H1 (cell line): ENCODE measurements at regions not wholly inside any gene's neighbourhood (a gene's known extent, or its start where the extent isn't known, plus 50 kb on each side); places are given as distances from the start of the nearest gene placed in this dataset.

Source experiments
- CTCF ChIA-PET: fragments of 300-600 bp; sonication (Branson Sonifier 250); formaldehyde crosslinking; loops from one replicate; lab custom pipeline; 2021; ENCODE audit not compliant: partially characterized antibody; lab: Charles Lee
- POLR2A ChIA-PET: fragments of 300-600 bp; sonication (Branson Sonifier 250); formaldehyde crosslinking; loops from one replicate; lab custom pipeline; 2021; ENCODE audit warnings: inconsistent platforms; ENCODE audit not compliant: partially characterized antibody; lab: Charles Lee
- DNase-seq, 2 experiments: peaks; one replicate each; pipeline versions ENCODE4 v3.0.0 to v3.0.0-alpha.2; 2010 to 2022; ENCODE audit warnings: low spot score in 2 of 2, low read depth in 1 of 2, mixed read lengths in 1 of 2
- FAIRE-seq: peaks from 2 replicates; lab custom pipeline; 2011; peaks lifted over from hg19 to GRCh38; lab: Jason Lieb, UNC
- H2AFZ ChIP-seq: 2 replicates; pipeline ENCODE4 v1.8.1; 2012; ENCODE audit warnings: low read length, inconsistent platforms
- H2AK5ac ChIP-seq: 2 replicates; pipeline ENCODE4 v1.6.1; 2013; ENCODE audit warnings: low read depth, low read length
- H2BK120ac ChIP-seq: replicated peaks from 2 replicates; pipeline ENCODE3; 2013; ENCODE audit warnings: low read depth, low read length, inconsistent platforms
- H2BK12ac ChIP-seq: 2 replicates; pipeline ENCODE4 v1.6.1; 2013; ENCODE audit warnings: low read depth, low read length
- H2BK15ac ChIP-seq: 2 replicates; pipeline ENCODE4 v1.6.1; 2013; ENCODE audit warnings: low read length
- H2BK20ac ChIP-seq: 2 replicates; pipeline ENCODE4 v1.6.1; 2013; ENCODE audit warnings: low read length
- H2BK5ac ChIP-seq: 2 replicates; pipeline ENCODE4 v1.6.1; 2013; ENCODE audit warnings: low read depth, low read length
- H3K14ac ChIP-seq: 2 replicates; pipeline ENCODE4 v1.6.1; 2013; ENCODE audit warnings: inconsistent platforms; ENCODE audit not compliant: insufficient read length
- H3K18ac ChIP-seq: 2 replicates; pipeline ENCODE4 v1.6.1; 2013; ENCODE audit warnings: low read length; ENCODE audit errors: extremely low read depth
- H3K23ac ChIP-seq: 2 replicates; pipeline ENCODE4 v1.6.1; 2013; ENCODE audit warnings: inconsistent platforms; ENCODE audit not compliant: insufficient read length
- H3K23me2 ChIP-seq: 2 replicates; pipeline ENCODE4 v1.6.1; 2013; ENCODE audit warnings: low read depth, low read length
- H3K27ac ChIP-seq: 2 replicates; pipeline ENCODE4 v1.6.1; 2011; ENCODE audit warnings: low read depth, low read length, inconsistent platforms
- H3K27me3 ChIP-seq, 4 experiments: replicated peaks in 1 of 4; 1 replicate in 1 of 4; 2 replicates in 3 of 4; pipeline versions ENCODE4 v1.6.1 to v1.8.1; 2011 to 2013; ENCODE audit warnings: low read length in 3 of 4, mild to moderate bottlenecking in 3 of 4, inconsistent platforms in 2 of 4, mixed read lengths in 2 of 4, moderate library complexity in 1 of 4; ENCODE audit not compliant: control insufficient read depth in 3 of 4, insufficient read depth in 3 of 4; ENCODE audit errors: extremely low read depth in 1 of 4
- H3K36me3 ChIP-seq, 4 experiments: 2 replicates each; pipeline versions ENCODE4 v1.6.1 to v1.8.1; 2011 to 2013; ENCODE audit warnings: mild to moderate bottlenecking in 4 of 4, low read length in 3 of 4, moderate library complexity in 2 of 4, control low read depth in 1 of 4, inconsistent platforms in 1 of 4; ENCODE audit not compliant: insufficient read depth in 4 of 4, control insufficient read depth in 2 of 4
- H3K4ac ChIP-seq: replicated peaks from 2 replicates; pipeline ENCODE3; 2013; ENCODE audit warnings: low read length, low read depth, mixed read lengths, inconsistent platforms; ENCODE audit not compliant: insufficient read length
- H3K4me1 ChIP-seq, 4 experiments: replicated peaks in 1 of 4; 1 replicate in 1 of 4; 2 replicates in 3 of 4; pipeline versions ENCODE4 v1.6.1 to v1.8.1; 2011 to 2013; ENCODE audit warnings: low read length in 3 of 4, inconsistent platforms in 2 of 4, mixed read lengths in 1 of 4; ENCODE audit not compliant: insufficient read depth in 4 of 4, control insufficient read depth in 3 of 4
- H3K4me2 ChIP-seq, 2 experiments: 2 replicates each; pipeline versions ENCODE4 v1.6.1 to v1.8.1; 2011 to 2013; ENCODE audit warnings: low read depth in 2 of 2, low read length in 2 of 2, control low read depth in 1 of 2, inconsistent platforms in 1 of 2, mild to moderate bottlenecking in 1 of 2; ENCODE audit not compliant: insufficient read depth in 1 of 2
- H3K4me3 ChIP-seq, 4 experiments: fragments of 200-600, 300-600 bp in 1 of 4; sonication (generic), shearing (Covaris generic), sonication (Bioruptor Twin) in 1 of 4; 2 replicates each; pipeline versions ENCODE4 v1.5.1 to v1.8.1; 2011 to 2016; ENCODE audit warnings: low read length in 4 of 4, low read depth in 3 of 4, control low read depth in 2 of 4, inconsistent platforms in 2 of 4, mild to moderate bottlenecking in 2 of 4, mixed read lengths in 1 of 4, moderate library complexity in 1 of 4; ENCODE audit not compliant: insufficient read depth in 2 of 4; ENCODE audit errors: extremely low read depth in 1 of 4
- H3K56ac ChIP-seq: replicated peaks from 2 replicates; pipeline ENCODE3; 2013; ENCODE audit warnings: low read depth, mild to moderate bottlenecking, mixed read lengths, low read length, inconsistent platforms; ENCODE audit not compliant: insufficient read length
- H3K79me1 ChIP-seq: 2 replicates; pipeline ENCODE4 v1.6.1; 2013; ENCODE audit warnings: low read depth, low read length, control low read depth
- H3K79me2 ChIP-seq, 2 experiments: 2 replicates each; pipeline versions ENCODE4 v1.6.1 to v1.8.1; 2012 to 2013; ENCODE audit warnings: low read length in 2 of 2, mild to moderate bottlenecking in 2 of 2, inconsistent platforms in 1 of 2; ENCODE audit not compliant: insufficient read depth in 2 of 2, control insufficient read depth in 1 of 2
- H3K9ac ChIP-seq, 4 experiments: replicated peaks in 1 of 4; 1 replicate in 1 of 4; 2 replicates in 3 of 4; pipeline versions ENCODE4 v1.6.1 to v1.8.1; 2011 to 2013; ENCODE audit warnings: low read depth in 3 of 4, low read length in 3 of 4, control low read depth in 2 of 4, mild to moderate bottlenecking in 2 of 4, moderate library complexity in 2 of 4, inconsistent platforms in 1 of 4; ENCODE audit errors: extremely low read depth in 1 of 4
- H3K9me3 ChIP-seq, 2 experiments: 2 replicates each; pipeline versions ENCODE4 v1.6.1 to v1.8.1; 2012 to 2013; ENCODE audit warnings: mild to moderate bottlenecking in 2 of 2, moderate library complexity in 2 of 2, control low read depth in 1 of 2, inconsistent platforms in 1 of 2, low read depth in 1 of 2, low read length in 1 of 2, mixed read lengths in 1 of 2; ENCODE audit not compliant: insufficient read depth in 2 of 2
- H4K20me1 ChIP-seq, 2 experiments: replicated peaks in 1 of 2; 2 replicates each; pipeline versions ENCODE3 to v1.8.1; 2011 to 2013; ENCODE audit warnings: inconsistent platforms in 2 of 2, low read length in 2 of 2, mild to moderate bottlenecking in 1 of 2; ENCODE audit not compliant: insufficient read depth in 2 of 2, control insufficient read depth in 1 of 2
- H4K5ac ChIP-seq: 2 replicates; pipeline ENCODE4 v1.6.1; 2013; ENCODE audit warnings: low read length, low read depth, mixed read lengths, inconsistent platforms; ENCODE audit not compliant: insufficient read length
- H4K8ac ChIP-seq: 2 replicates; pipeline ENCODE4 v1.8.0; 2013; ENCODE audit warnings: mild to moderate bottlenecking, moderate library complexity, low read length, inconsistent platforms; ENCODE audit not compliant: insufficient read depth; ENCODE audit errors: extremely low read depth
- H4K91ac ChIP-seq: replicated peaks from 2 replicates; pipeline ENCODE3; 2013; ENCODE audit warnings: low read length, mixed read lengths, inconsistent platforms; ENCODE audit not compliant: insufficient read length
- BCL11A ChIP-seq, 2 experiments: IDR thresholded peaks; one replicate each; pipeline ENCODE4 v1.6.1; 2011; ENCODE audit warnings: low read depth in 2 of 2, low read length in 2 of 2, mild to moderate bottlenecking in 2 of 2
- CEBPB ChIP-seq: IDR thresholded peaks from 2 replicates; pipeline ENCODE4 v1.6.1; 2012; ENCODE audit warnings: low read depth, low read length
- CHD1 ChIP-seq: IDR thresholded peaks from 2 replicates; pipeline ENCODE4 v1.6.1; 2012; ENCODE audit warnings: low read depth, low read length, improper control_type of control experiment
- EP300 ChIP-seq, 2 experiments: IDR thresholded peaks; 1 replicate in 1 of 2; 2 replicates in 1 of 2; pipeline ENCODE4 v1.6.1; 2011 to 2012; ENCODE audit warnings: low read depth in 2 of 2, low read length in 2 of 2, mild to moderate bottlenecking in 2 of 2, borderline replicate concordance in 1 of 2, inconsistent platforms in 1 of 2, moderate library complexity in 1 of 2
- GABPA ChIP-seq: IDR thresholded peaks from 2 replicates; pipeline ENCODE4 v1.6.1; 2011; ENCODE audit warnings: mild to moderate bottlenecking, low read length, moderate library complexity, borderline replicate concordance; ENCODE audit not compliant: insufficient read depth
- HDAC2 ChIP-seq, 2 experiments: fragments of 300-600 bp in 1 of 2; sonication (generic) in 1 of 2; IDR thresholded peaks; 2 replicates each; pipeline ENCODE4 v1.6.1; 2011 to 2012; ENCODE audit warnings: low read depth in 2 of 2, low read length in 2 of 2, mild to moderate bottlenecking in 2 of 2, moderate library complexity in 2 of 2, borderline replicate concordance in 1 of 2, inconsistent platforms in 1 of 2
- HDAC6 ChIP-seq: IDR thresholded peaks from one replicate; pipeline ENCODE4 v1.7.1; 2012; ENCODE audit warnings: low read depth, mild to moderate bottlenecking, inconsistent platforms, low read length, moderate library complexity
- KDM5A ChIP-seq: fragments of 200-600 bp; IDR thresholded peaks from 2 replicates; pipeline ENCODE4 v1.7.1; 2012; ENCODE audit warnings: mild to moderate bottlenecking, low read length, inconsistent platforms, mixed read lengths
- NRF1 ChIP-seq: IDR thresholded peaks from 2 replicates; pipeline ENCODE4 v1.6.1; 2011; ENCODE audit warnings: mild to moderate bottlenecking, low read depth, low read length, improper control_type of control experiment
- RFX5 ChIP-seq: IDR thresholded peaks from 2 replicates; pipeline ENCODE4 v1.6.1; 2011; ENCODE audit warnings: low read depth, low read length, improper control_type of control experiment, borderline replicate concordance
- SIX5 ChIP-seq: IDR thresholded peaks from 2 replicates; pipeline ENCODE4 v1.6.1; 2011; ENCODE audit warnings: mild to moderate bottlenecking, low read depth, low read length
- SP4 ChIP-seq: IDR thresholded peaks from 2 replicates; pipeline ENCODE4 v1.6.1; 2012; ENCODE audit warnings: low read length, inconsistent platforms
- SRF ChIP-seq: IDR thresholded peaks from 2 replicates; pipeline ENCODE4 v1.6.1; 2011; ENCODE audit warnings: mild to moderate bottlenecking, low read depth, low read length, moderate library complexity
- TBP ChIP-seq: IDR thresholded peaks from 2 replicates; pipeline ENCODE4 v1.6.1; 2011; ENCODE audit warnings: low read depth, low read length, improper control_type of control experiment
- YY1 ChIP-seq: IDR thresholded peaks from 2 replicates; pipeline ENCODE4 v1.6.1; 2011; ENCODE audit warnings: low read depth, mild to moderate bottlenecking, low read length
- ZNF274 ChIP-seq: IDR thresholded peaks from 2 replicates; pipeline ENCODE4 v1.7.0; 2012; ENCODE audit warnings: low read length, borderline replicate concordance; ENCODE audit errors: extremely low read depth
- WGBS, 2 experiments: shearing (Covaris generic) in 1 of 2; methylation state at CpG; one replicate each; pipeline versions ENCODE4 v1.1.6 to v1.1.7; 2013 to 2015; ENCODE audit warnings: low lambda C conversion rate in 2 of 2, mixed read lengths in 2 of 2, inconsistent platforms in 1 of 2, low coverage in 1 of 2, missing lambda C conversion rate in 1 of 2; ENCODE audit not compliant: insufficient replicate concordance in 2 of 2, insufficient coverage in 1 of 2, insufficient read length in 1 of 2; ENCODE audit errors: extremely low coverage in 1 of 2, missing lambda C conversion rate in 1 of 2; 5-methylcytosine and 5-hydroxymethylcytosine counted together

DNA sequence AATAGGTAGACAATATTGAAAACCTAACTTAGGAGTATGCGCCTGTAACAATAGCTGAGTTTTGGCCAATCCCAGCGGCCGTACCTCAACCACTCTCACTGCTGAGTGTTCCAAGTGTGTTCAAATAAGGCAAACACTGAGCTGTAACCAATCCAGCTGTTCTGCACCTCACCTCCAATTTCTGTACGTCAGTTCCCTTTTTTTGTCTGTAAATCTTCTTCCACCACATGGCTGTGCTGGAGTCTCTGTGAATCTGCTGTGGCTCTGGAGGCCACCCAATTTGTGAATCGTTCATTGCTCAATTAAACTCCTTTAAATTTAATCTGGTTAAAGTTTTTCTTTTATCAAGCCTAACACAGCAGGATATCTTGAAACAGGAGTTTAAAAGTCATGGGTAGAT, 116.3 kb downstream of the SLC28A3 start:
- ChIA-PET CTCF (interaction anchor here (0.8 to 1.4 kb wide), 4 partner anchors 10 to 51 kb away, joined by 3 to 5 read pairs (median 4); no protein-coding TSS in a partner anchor), POLR2A (no interaction called here)
- no peak overlapping the region for H2AK5ac ChIP-seq
- H3K14ac ChIP-seq, result no peak overlapping the region
- no peak overlapping the region for H4K91ac ChIP-seq
- H2BK15ac ChIP-seq, result no peak overlapping the region
- H3K4me3 ChIP-seq, result no peak overlapping the region
- no peak overlapping the region for H3K27ac ChIP-seq
- no peak overlapping the region for H2BK120ac ChIP-seq
- H2BK20ac ChIP-seq, result no peak overlapping the region
- H4K8ac ChIP-seq, result no peak overlapping the region
- H3K23ac ChIP-seq, result no peak overlapping the region
- no peak overlapping the region for H2BK5ac ChIP-seq
- peaks cover 7 to 11% of the 10 kb centered on the region in 2 experiments; a peak in 2 of 4 replicates for H3K9me3 ChIP-seq
- no peak for FAIRE-seq
- no peak for DNase-seq
- H4K20me1 ChIP-seq, result no peaks in the 10 kb centered on the region
- H2BK12ac ChIP-seq, result no peak overlapping the region
- no peak overlapping the region for H3K4me2 ChIP-seq
- peaks cover 3% of the 10 kb centered on the region; the same call in 1 of the 2 replicates for H3K23me2 ChIP-seq
- H3K18ac ChIP-seq, result no peak overlapping the region
- no peaks in the 10 kb centered on the region for H3K36me3 ChIP-seq
- no peak overlapping the region for H2AFZ ChIP-seq
- H4K5ac ChIP-seq, result no peak overlapping the region
- 94% methylated on average over 5 of the region's 5 CpGs; no CpG with 5 or more reads in 1 of the 2 experiments for WGBS, 2 experiments
- H3K4me1 ChIP-seq, result peaks cover 0 to 5% (median 2%) of the 10 kb centered on the region in 4 experiments; a peak in 3 of 7 replicates
- H3K9ac ChIP-seq, result no peak overlapping the region
- H3K27me3 ChIP-seq, result peaks cover 0 to 1% (median 0%) of the 10 kb centered on the region in 4 experiments; a peak in 1 of 7 replicates
- no peak overlapping the region for H3K4ac ChIP-seq
- no peak overlapping the region for H3K56ac ChIP-seq
- no peaks in the 10 kb centered on the region for H3K79me1 ChIP-seq
- H3K79me2 ChIP-seq, result no peaks in the 10 kb centered on the region
- TF ChIP-seq BCL11A (IDR thresholded peaks at IDR 0.05; ENCODE audit: low read depth in 2 of 2, low read length in 2 of 2) (no peak), SP4 (no peak), HDAC6 (no peak), ZNF274 (no peak), HDAC2 (IDR thresholded peaks at IDR 0.05; ENCODE audit: borderline replicate concordance in 1 of 2, low read depth in 2 of 2, low read length in 2 of 2) (no peak), CHD1 (no peak), NRF1 (no peak), YY1 (no peak), EP300 (IDR thresholded peaks at IDR 0.05; ENCODE audit: borderline replicate concordance in 1 of 2, low read depth in 2 of 2, low read length in 2 of 2) (no peak), KDM5A (no peak), TBP (no peak), RFX5 (no peak), GABPA (no peak), CEBPB (no peak), SIX5 (no peak), SRF (no peak)
